ENCODE measurements at regions not wholly inside any gene's neighbourhood (a gene's known extent, or its start where the extent isn't known, plus 50 kb on each side); places are given as distances from the start of the nearest gene placed in this dataset.
A peak's percentile ranks its signal among the peaks of the same experiment; 100 is the strongest.

GRCh38 chr2:133773854-133774653 lies 205.8 kb upstream of the NCKAP5 start:
- no peak for DNase-seq

DNA sequence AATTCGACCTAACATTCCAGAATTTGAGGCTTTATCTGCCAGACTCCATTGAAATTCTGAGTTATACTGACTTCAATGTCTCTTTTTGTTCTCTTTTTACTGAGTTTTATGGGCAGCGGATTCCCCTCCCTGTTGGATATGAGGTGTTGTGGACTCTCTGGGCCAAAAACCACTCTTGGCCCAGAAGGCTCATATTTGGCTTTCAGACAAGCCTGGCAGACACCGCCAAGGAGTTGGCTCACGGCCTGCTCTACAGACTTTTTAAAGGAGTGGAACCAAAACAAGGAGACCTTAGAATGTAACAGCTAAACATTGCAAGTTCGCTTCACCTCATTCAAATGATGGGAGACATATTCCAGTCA lies 206.4 kb upstream of the NCKAP5 start:
- DNase-seq = no peak

DNA sequence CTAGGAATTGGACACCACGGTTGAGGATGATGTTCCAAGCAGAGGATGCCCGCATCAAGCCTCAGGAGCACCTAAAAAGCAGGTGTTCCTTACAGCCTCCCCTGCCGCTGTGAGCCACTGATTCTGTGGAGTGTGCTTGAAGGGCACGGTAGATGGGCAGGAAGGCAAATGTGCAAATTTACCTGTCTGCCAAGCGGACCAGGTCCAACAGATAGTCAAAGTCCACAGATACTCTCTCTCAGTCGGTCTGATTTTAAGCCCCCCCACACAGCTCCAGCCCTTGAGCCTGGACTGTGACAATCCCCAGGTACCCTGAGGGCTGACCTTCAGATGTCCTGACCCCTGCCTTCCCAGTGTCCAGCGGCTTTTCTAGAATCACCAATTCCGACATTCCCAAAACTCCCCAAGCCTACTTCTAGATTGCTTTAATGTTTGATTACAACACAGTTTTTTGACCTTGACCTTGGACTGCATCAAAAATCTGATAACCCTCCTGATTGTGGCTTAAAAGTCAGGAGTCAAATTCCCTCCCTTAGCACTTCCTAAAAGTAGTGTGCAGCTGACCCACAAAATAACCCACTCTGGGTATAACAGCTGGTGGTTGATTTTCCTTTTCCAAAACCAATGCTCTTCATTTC lies 208.8 kb upstream of the NCKAP5 start:
- no peak for DNase-seq

GRCh38 chr2:133777574-133777960 lies 209.3 kb upstream of the NCKAP5 start:
- no peak for DNase-seq

DNA sequence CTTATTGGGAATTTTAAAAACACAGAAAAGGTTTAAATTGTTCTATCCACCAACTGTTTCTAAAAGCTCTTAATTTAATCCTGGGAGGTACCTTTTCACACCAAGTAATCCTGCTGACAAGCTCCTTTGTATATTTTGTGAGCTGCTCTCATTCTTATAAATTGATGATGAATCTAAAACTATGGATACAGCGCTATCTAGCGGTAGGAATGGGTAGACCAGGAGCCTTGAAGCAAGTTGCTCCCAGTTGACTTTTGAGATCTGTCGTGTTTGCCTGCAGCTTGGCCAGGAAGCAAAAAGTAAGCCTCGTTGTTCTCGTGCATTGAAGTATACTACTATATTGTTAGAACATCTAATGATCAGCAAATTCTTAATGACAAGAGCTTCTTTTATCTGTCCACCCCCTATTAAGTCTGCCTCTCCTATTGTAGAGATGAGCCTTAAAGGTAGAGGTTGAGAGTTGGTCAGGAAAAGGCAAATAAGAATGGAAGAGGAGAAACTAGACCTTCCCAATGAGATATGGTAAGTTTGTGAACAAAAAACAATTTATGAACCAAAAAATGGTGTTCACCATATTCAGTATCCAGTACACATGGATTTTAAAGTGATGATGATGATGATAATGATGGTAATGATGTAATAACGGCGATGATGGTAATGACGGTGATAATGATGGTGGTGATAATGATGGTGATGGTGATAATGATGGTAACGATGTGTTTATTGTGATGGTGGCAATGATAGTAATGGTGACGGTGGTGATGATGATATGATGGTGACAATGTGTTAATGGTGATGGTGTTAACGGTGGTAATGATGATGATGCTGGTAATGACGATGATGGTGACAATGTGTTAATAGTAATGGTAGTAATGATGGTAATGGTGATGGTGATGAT lies 212.1 kb upstream of the NCKAP5 start:
- DNase-seq = peak; percentile 41

DNA sequence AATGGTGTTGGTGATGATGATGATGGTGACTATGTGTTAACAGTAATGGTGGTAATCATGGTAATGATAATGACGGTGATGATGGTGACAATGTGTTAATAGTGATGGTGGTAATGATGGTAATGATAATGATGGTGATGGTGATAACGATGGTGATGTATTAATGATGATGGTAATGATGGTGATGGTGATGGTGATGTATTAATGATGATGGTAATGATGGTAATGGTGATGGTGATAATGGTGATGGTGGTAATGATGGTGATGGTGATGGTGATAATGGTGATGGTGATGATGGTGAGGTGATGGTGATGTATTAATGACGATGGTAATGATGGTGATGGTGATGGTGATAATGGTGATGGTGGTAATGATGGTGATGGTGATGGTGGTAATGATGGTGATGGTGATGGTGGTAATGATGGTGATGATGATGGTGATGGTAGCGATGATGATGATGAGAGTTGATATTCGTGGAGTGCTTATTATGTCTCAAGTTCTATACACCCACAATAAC lies 212.8 kb upstream of the NCKAP5 start:
- DNase-seq = no peak

DNA sequence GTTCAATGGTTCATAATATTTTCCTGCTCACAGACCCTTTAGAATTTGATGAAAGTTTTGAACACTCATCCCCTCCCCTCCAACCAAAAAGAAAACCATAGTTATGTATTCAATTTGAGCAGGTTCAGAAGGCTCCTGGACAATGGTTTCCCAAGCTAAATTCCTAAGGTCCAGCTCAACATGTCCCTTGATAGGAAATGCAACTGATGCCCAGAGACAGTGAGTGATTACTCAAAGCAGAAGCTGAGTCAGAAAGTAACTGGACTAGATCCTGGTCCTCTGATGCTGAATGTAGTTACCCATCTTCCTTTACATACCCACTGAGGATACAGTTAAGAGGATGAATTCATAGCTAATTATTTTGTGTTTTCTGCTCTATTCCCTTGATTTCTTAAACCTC lies 218.9 kb upstream of the NCKAP5 start:
- DNase-seq = no peak

GRCh38 chr2:133787651-133788050 lies 219.4 kb upstream of the NCKAP5 start:
- DNase-seq = no peak

GRCh38 chr2:133788386-133788785 lies 220.1 kb upstream of the NCKAP5 start:
- no peak for DNase-seq

DNA sequence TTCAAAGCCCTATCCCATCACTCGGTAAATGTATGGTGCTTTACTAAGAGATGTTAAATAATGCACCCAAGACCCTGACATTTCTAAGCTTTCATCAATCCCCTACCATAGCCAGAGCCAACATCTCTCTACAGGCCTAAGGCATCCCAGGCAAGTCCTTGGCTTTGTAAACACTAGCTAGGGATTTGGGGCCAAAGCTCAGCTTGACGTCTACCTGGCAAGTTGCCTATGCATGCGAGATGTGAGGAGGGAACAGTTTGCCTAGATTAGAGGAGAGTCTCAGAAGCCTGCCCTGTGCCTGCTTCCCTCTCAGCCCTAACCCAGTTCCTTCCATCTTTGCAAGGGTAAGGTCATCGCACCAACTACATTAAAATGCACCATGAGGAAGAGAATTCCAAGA lies 221.5 kb upstream of the NCKAP5 start:
- DNase-seq = no peak

DNA sequence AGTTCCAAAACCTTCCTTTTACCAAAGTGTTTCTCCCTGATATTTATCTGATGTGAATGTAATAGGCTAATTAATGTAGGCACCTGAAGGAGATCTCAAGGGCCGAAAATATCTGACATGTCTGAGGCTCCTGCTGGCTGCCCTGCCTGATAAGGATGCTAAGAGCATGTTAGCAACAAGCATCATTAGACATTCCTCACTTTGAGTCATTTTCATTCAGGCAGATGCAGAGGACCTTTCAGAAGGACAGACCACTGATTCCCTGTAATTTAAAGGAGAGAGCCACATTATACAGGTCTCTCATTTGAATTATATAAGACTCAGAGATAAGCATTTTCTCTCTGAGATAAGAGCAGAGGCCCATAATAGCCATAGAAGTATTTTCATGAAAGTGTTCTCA lies 222.4 kb upstream of the NCKAP5 start:
- no peak for DNase-seq

DNA sequence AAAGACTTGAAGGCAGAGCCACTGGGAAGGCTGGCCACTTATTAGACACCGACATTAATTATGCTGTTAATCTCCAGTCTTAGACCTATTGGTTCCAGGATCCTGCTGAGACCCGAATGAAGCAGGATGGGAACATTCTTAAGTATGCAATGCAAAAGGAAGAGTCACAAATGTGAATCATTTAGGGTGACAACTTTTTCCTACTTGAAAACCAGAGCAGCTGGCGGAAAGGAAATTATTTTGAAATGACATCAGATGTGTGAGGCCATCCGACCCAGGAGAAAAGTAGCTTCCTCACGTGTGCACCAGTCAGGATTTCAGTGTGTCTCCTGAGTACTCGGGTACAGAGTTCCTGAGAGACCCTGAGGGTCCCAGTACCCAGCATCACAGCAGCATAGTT lies 222.9 kb upstream of the NCKAP5 start:
- DNase-seq = no peak

- DNase-seq = no peak
These were observed 224.0 kb upstream of the NCKAP5 start for GRCh38 chr2:133792223-133792622.

- no peak for DNase-seq
These were observed 225.9 kb upstream of the NCKAP5 start for GRCh38 chr2:133794114-133794513.

DNA sequence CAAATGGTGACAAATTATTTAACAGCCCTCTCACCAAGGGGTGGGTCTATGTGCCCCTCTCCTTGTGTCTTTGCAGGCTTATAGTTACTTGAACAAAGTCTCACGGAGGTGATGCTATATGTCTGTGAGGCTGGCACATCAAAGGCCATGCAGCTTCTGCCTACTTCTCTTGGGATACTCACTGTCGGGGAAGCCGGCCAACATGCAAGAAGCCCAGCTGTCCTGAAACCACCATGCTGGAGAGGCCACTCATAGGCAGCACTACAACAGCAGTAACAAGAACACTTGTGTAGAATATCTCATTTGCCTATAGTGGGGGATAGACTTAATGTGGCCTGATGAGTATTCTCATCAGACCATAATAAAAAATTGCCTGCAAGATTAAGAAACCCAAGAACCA lies 233.7 kb upstream of the NCKAP5 start:
- no peak for DNase-seq

DNA sequence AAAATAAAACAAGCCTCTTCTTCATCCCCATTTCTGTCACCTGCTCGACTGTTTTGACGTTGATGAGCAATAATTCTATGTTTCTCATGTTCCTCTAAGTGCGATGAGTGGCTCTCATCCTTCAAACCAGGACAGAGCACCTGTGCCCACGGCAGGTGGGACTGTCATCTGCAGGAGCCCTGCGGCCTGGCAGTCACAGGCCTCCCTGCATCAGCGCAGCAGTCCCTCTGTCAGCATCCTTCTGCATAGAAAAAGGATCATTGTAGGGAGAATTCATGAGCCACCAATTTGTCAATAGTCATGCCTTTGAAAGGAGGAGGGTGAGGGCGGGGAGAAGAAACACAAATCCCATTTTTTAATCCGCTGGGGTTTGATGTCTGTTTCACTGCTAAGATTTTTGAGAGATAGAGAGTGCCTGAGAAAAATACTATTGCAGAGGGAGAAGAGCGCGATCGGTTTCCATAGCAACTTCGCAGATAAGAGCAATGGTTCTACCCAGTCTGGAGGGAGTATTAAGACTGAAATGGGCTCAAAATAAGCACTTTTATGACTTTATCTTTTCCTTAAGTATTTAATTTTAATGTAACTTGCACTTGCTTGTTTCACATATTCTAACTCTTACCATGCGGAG lies 234.3 kb upstream of the NCKAP5 start:
- DNase-seq = no peak

DNA sequence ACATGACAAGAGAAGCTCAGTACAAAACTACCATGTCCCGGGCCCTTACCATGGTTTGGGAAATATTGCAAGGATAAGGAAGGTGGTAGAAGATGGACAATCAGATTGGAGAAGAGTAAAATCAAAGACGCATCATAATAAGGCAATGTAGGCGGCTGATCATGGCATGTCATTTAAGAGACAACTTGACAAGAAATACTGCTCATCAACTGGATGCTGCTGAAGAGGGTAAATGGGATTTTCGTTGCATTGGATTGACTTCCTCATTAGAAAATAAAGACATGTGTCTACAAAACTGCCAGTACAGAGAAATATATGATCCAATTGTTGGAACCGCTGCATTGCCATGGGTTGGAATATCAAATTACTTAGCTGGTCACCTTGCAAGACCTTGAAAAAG lies 238.3 kb upstream of the NCKAP5 start:
- no peak for DNase-seq

DNA sequence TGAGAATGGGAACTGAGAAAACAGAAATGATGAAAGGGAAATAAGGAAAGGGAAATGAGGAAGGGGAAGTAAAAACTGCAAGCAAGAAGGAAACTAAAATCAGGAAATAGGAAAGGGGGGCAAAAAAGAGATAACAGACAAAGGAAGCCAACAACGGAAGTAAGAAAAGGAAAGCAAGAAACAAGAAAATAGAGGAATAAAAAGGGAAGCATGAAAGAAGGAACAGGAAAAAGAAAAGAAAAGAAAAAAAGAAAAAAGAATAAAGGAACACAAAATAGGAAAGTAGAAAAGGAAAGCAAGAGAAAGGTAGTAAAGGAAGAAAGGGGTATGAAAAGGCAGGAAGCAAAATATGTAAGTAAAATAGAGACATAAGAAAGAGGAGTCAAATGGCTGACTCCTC lies 241.2 kb upstream of the NCKAP5 start:
- no peak for DNase-seq

DNA sequence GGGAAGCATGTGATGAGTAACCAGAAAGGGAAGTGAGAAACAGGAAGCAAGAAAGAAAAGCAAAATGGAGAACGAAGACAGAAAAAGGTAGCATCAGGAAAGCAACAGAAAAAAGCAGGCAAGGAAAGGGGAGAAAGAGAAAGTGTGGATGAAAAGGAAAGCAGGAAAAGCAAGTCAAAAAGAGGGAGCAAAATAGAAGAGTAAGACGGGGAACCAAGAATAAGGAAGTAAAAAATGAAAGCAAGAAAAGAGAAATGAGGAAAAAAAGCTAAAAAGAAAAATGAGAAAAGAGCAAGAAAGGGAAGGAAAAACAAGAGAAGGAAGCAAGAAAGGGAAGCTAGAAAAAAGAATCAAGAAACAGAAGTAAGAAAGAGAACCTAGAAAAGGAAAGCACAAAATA lies 242.3 kb upstream of the NCKAP5 start:
- DNase-seq = no peak

DNA sequence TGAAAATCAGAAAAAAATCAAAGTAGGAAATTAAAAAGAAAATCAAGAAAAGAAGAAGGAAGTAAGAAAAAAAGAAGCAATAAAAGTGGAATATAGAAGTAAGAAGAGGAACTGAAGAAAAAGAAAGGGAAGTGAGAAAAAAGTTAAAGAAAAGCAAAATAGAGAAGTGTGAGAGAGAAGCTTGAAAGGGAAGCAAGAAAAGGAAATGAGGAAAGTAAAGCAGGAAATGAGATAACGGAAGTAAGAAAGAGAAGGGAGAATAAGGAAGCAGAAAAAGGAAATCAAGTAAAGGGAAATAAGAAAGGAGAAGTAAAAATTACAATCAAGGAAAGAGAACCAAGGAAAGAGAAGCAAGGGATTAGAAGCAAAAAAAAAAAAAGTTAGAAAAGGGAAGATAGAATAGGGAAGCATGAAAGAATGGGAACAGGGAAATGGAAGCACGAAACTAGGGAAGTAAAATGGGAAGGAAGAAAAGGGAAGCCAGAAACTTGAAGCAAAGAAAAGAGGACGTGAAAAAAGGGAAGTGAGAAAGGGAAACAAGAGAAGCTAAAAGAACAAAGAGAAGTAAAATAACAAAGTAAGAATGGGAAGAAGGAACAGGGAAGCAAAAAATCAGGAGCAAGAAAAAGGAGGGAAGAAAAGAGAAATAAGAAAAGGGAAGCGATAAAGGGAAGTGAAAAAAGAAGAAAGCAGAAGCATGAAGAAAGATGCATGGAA lies 243.3 kb upstream of the NCKAP5 start:
- peak; percentile 72 for DNase-seq

DNA sequence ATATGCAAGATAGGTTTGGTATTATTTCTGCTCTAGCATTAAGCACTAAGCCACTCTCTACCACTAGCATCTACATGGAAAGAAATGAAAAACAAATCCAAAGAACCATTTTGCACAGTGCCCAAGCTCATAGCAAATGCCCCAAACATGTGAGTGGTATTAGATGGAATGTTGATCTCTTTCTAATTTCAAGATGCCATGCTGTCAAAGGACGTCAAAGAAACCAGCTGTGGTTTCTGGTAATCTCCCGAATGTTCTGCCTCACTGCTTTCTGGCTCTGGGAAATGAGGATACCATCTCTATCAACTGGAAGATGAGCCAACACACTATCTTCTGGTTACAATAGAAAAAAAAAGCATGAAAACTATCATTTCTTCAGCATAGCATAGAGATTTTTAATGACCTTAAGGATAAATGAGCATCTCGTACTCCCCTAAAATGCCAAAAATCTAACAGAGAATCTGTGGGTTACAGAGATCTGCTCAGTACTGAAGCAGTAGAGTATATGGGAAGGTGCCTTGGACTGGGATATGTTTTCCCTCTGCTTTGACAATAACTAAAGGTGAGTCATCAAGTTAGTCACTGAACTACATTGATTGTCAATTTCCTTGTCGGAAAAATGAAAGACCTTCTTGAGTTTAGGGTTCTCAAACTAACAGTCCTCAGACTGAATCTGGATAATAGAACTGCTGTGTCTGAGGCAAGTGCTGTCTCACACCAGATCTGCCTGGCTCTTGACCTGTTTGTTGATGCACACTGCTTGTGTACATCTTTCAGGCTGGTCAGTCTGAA lies 244.8 kb upstream of the NCKAP5 start:
- no peak for DNase-seq

GRCh38 chr2:133814890-133815289 lies 246.6 kb upstream of the NCKAP5 start:
- DNase-seq = no peak
